GM12878 (cell line): ENCODE measurements at regions not wholly inside any gene's neighbourhood (a gene's known extent, or its start where the extent isn't known, plus 50 kb on each side); places are given as distances from the start of the nearest gene placed in this dataset.
"Not testable (repeated sequence)": the region's sequence is repeated elsewhere in the genome, so short reads cannot be mapped to it uniquely, and the experiment has no call there.

ENCODE experiments used
- ATAC-seq: fragments of 200-7000 bp; cut with Tn5 transposase; 3 replicates; pipeline ENCODE4 v1.9.1; 2020; ENCODE audit warnings: mild to moderate bottlenecking, moderate library complexity
- BruUV-seq: library from RNA; stranded (reverse); fragments of 400-500 nt; replicated peaks from 2 replicates; lab custom pipeline; 2021; lab: Mats Ljungman, UMichigan
- CTCF ChIA-PET: fragments of 300-600 bp; sonication (Branson Sonifier 250); formaldehyde crosslinking; extraction: SDS; loops from one replicate; lab custom pipeline; 2021; ENCODE audit warnings: inconsistent platforms; lab: Yijun Ruan, JAX
- POLR2A ChIA-PET: fragments of 350-600 bp; formaldehyde crosslinking; extraction: SDS; loops from one replicate; lab custom pipeline; 2021; ENCODE audit warnings: inconsistent platforms; lab: Charles Lee
- RAD21 ChIA-PET: fragments of 300-600 bp; sonication (Branson Sonifier 250); formaldehyde crosslinking; loops from one replicate; lab custom pipeline; 2023; ENCODE audit warnings: antibody characterized with exemption; ENCODE audit not compliant: unreplicated experiment; lab: Charles Lee
- SMC1A ChIA-PET: fragments of 300-600 bp; sonication (Branson Sonifier 250); formaldehyde crosslinking; loops from one replicate; lab custom pipeline; 2023; ENCODE audit not compliant: unreplicated experiment, uncharacterized antibody; lab: Charles Lee
- DNase-seq: peaks from one replicate; pipeline ENCODE4 v3.0.0-alpha.2; 2011; ENCODE audit warnings: low read depth, low spot score
- FAIRE-seq: peaks from 3 replicates; lab custom pipeline; 2011; peaks lifted over from hg19 to GRCh38; lab: Jason Lieb, UNC
- H2AFZ ChIP-seq: 2 replicates; pipeline ENCODE4 v1.6.0; 2011; ENCODE audit warnings: low read depth, low read length, control low read depth; ENCODE audit not compliant: control insufficient read depth
- H3K27ac ChIP-seq: 2 replicates; pipeline ENCODE4 v1.5.1; 2011; ENCODE audit warnings: control low read depth; ENCODE audit not compliant: control insufficient read depth, insufficient read depth
- H3K27me3 ChIP-seq, 2 experiments: replicated peaks in 1 of 2; 2 replicates each; pipeline versions ENCODE4 v1.6.0 to v1.6.1; 2011; ENCODE audit warnings: low read length in 1 of 2; ENCODE audit not compliant: control insufficient read depth in 2 of 2, insufficient read depth in 2 of 2
- H3K36me3 ChIP-seq, 2 experiments: 2 replicates each; pipeline ENCODE4 v1.5.1; 2011; ENCODE audit warnings: low read length in 1 of 2; ENCODE audit not compliant: control insufficient read depth in 2 of 2, insufficient read depth in 2 of 2
- H3K4me1 ChIP-seq: 2 replicates; pipeline ENCODE4 v1.6.1; 2011; ENCODE audit warnings: mild to moderate bottlenecking, low read length, moderate library complexity, mixed read lengths; ENCODE audit not compliant: control insufficient read depth, insufficient read depth
- H3K4me2 ChIP-seq: 2 replicates; pipeline ENCODE4 v1.6.0; 2011; ENCODE audit warnings: control low read depth; ENCODE audit not compliant: control insufficient read depth, insufficient read depth
- H3K4me3 ChIP-seq: fragments of 200-600 bp; sonication (generic); 2 replicates; pipeline ENCODE4 v1.5.1; 2016
- H3K79me2 ChIP-seq: 2 replicates; pipeline ENCODE4 v1.6.0; 2011; ENCODE audit warnings: low read length; ENCODE audit not compliant: control insufficient read depth, insufficient read depth
- H3K9ac ChIP-seq: 2 replicates; pipeline ENCODE4 v1.8.0; 2011; ENCODE audit warnings: low read length, control low read depth, mixed read lengths; ENCODE audit not compliant: control insufficient read depth, insufficient read depth
- H3K9me3 ChIP-seq: replicated peaks from 3 replicates; pipeline ENCODE4 v1.5.1; 2011; ENCODE audit warnings: mild to moderate bottlenecking, low read length; ENCODE audit not compliant: control insufficient read depth, insufficient read depth
- H4K20me1 ChIP-seq: 2 replicates; pipeline ENCODE4 v1.6.0; 2011; ENCODE audit not compliant: control insufficient read depth, insufficient read depth
- CHD4 ChIP-seq: fragments of 200-600 bp; sonication (generic); IDR thresholded peaks from 2 replicates; pipeline ENCODE4 v1.6.1; 2016; ENCODE audit warnings: mild to moderate bottlenecking
- DPF2 ChIP-seq: fragments of 450-650 bp; IDR thresholded peaks from 2 replicates; pipeline ENCODE4 v1.6.1; 2017; ENCODE audit warnings: mild to moderate bottlenecking
- MEF2A ChIP-seq: IDR thresholded peaks from 2 replicates; pipeline ENCODE4 v1.6.1; 2011; ENCODE audit warnings: low read depth, mild to moderate bottlenecking, low read length, moderate library complexity; ENCODE audit not compliant: insufficient read depth
- WGBS: methylation state at CpG from one replicate; pipeline ENCODE4 v1.1.6; 2016; ENCODE audit warnings: low lambda C conversion rate; ENCODE audit not compliant: insufficient replicate concordance, insufficient coverage; ENCODE audit errors: missing lambda C conversion rate; 5-methylcytosine and 5-hydroxymethylcytosine counted together
- in situ Hi-C: fragments of 300-500 bp; cut with MboI; formaldehyde crosslinking; loops from 9 replicates; pipeline ENCODE4 v1.14.3; 2018; ENCODE audit warnings: mixed read lengths
- intact Hi-C: fragments of 100-400 bp; cut with micrococcal nuclease; formaldehyde crosslinking; loops from one replicate; pipeline ENCODE4 v1.14.2; 2022; ENCODE audit not compliant: unreplicated experiment

DNA sequence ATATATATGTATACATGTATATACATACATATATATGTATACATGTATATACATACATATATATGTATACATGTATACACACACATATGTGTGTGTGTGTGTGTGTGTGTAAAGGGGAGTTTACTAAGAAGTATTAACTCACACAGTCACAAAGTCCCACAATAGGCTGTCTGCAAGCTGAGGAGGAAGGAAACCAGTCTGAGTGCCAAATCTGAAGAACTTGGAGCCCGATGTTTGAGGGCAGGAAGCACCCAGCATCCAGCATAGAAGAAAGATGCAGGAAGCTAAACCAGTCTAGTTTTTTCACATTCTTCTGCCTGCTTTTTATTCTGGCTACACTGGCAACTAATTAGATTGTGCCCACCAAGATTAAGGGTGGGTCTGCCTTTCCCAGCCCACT, 591.5 kb downstream of the PRR16 start:
- Histone ChIP-seq H4K20me1 (no peaks in the 10 kb centered on the region), H3K4me2 (no peak overlapping the region), H3K27me3 (no peaks in the 10 kb centered on the region), H3K36me3 (no peaks in the 10 kb centered on the region), H2AFZ (no peak overlapping the region), H3K4me1 (no peaks in the 10 kb centered on the region), H3K9ac (no peak overlapping the region), H3K9me3 (no peaks in the 10 kb centered on the region), H3K27ac (no peak overlapping the region), H3K4me3 (no peak overlapping the region), H3K79me2 (no peaks in the 10 kb centered on the region)
- ATAC-seq (no peak), DNase-seq (no peak), FAIRE-seq (no peak)
- WGBS: 0% methylated on average over 1 of the region's 1 CpG
- intact Hi-C loops (no loop called here), in situ Hi-C loops (no loop called here)
- ChIA-PET RAD21 (no interaction called here), CTCF (no interaction called here), SMC1A (no interaction called here), POLR2A (no interaction called here)
- BruUV-seq: no TSS peak
- TF ChIP-seq DPF2 (no peak), CHD4 (no peak), MEF2A (no peak)

DNA sequence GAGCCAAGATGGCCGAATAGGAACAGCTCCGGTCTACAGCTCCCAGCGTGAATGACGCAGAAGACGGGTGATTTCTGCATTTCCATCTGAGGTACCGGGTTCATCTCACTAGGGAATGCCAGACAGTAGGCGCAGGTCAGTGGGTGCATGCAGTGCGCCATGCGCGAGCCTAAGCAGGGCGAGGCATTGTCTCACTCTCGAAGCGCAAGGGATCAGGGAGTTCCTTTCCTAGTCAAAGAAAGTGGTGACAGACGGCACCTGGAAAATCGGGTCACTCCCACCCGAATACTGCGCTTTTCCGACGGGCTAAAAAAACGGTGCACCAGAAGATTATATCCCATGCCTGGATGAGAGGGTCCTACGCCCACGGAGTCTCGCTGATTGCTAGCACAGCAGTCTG, 600.1 kb downstream of the PRR16 start:
- ATAC-seq, BruUV-seq, intact Hi-C loops, H3K9ac ChIP-seq, RAD21 ChIA-PET, DNase-seq, H3K4me3 ChIP-seq, H4K20me1 ChIP-seq, H3K4me1 ChIP-seq, H3K4me2 ChIP-seq, SMC1A ChIA-PET, H2AFZ ChIP-seq, H3K79me2 ChIP-seq, H3K27me3 ChIP-seq, in situ Hi-C loops, CTCF ChIA-PET, H3K36me3 ChIP-seq, FAIRE-seq, H3K9me3 ChIP-seq, POLR2A ChIA-PET, H3K27ac ChIP-seq: not testable (repeated sequence)
- WGBS: 56% methylated on average over 21 of the region's 23 CpGs
